WTC11 (cell line): ENCODE measurements at regions not wholly inside any gene's neighbourhood (a gene's known extent, or its start where the extent isn't known, plus 50 kb on each side); places are given as distances from the start of the nearest gene placed in this dataset.
"Not testable (repeated sequence)": the region's sequence is repeated elsewhere in the genome, so short reads cannot be mapped to it uniquely, and the experiment has no call there.

ENCODE experiments used
- ATAC-seq: fragments of 200-7000 bp; cut with Tn5 transposase; 2 replicates; pipeline ENCODE4 v1.10.0; 2021; ENCODE audit warnings: mild to moderate bottlenecking, moderate library complexity
- CTCF ChIA-PET: fragments of 300-600 bp; sonication (Branson Sonifier 250); formaldehyde crosslinking; loops from one replicate; lab custom pipeline; 2021; ENCODE audit warnings: antibody characterized with exemption; lab: Charles Lee
- POLR2A ChIA-PET: fragments of 350-600 bp; sonication (Branson Sonifier 250); formaldehyde crosslinking; loops from one replicate; lab custom pipeline; 2021; ENCODE audit warnings: antibody characterized with exemption; lab: Charles Lee
- DNase-seq: peaks from one replicate; pipeline ENCODE4 v3.0.0; 2021; ENCODE audit warnings: low spot score
- H3K27ac Mint-ChIP-seq: 2 replicates; pipeline ENCODE4 v1.8.0; 2021; ENCODE audit warnings: mixed read lengths
- H3K27me3 Mint-ChIP-seq: 2 replicates; pipeline ENCODE4 v1.8.0; 2021; ENCODE audit warnings: low read depth, mild to moderate bottlenecking, moderate library complexity, mixed read lengths
- H3K36me3 Mint-ChIP-seq: 2 replicates; pipeline ENCODE4 v1.8.0; 2021; ENCODE audit warnings: mixed read lengths
- H3K4me1 Mint-ChIP-seq: 2 replicates; pipeline ENCODE4 v1.8.0; 2022; ENCODE audit warnings: mixed read lengths
- H3K4me3 Mint-ChIP-seq: 2 replicates; pipeline ENCODE4 v1.8.0; 2021; ENCODE audit warnings: mild to moderate bottlenecking, moderate library complexity, mixed read lengths
- H3K9me3 Mint-ChIP-seq: 2 replicates; pipeline ENCODE4 v1.8.0; 2021; ENCODE audit warnings: mixed read lengths
- FOXK1 ChIP-seq: sonication (generic); formaldehyde crosslinking; IDR thresholded peaks from 2 replicates; pipeline ENCODE4 v1.8.0; 2022; ENCODE audit warnings: mild to moderate bottlenecking, moderate library complexity, missing genetic modification reagents
- GABPB1 ChIP-seq: sonication (generic); formaldehyde crosslinking; IDR thresholded peaks from 2 replicates; pipeline ENCODE4 v1.8.1; 2023; ENCODE audit warnings: mild to moderate bottlenecking, missing genetic modification reagents
- MAX ChIP-seq: sonication (generic); formaldehyde crosslinking; IDR thresholded peaks from 2 replicates; pipeline ENCODE4 v1.8.0; 2022; ENCODE audit warnings: mild to moderate bottlenecking, missing genetic modification reagents
- NFYB ChIP-seq: sonication (generic); formaldehyde crosslinking; conservative IDR thresholded peaks from 2 replicates; pipeline ENCODE4 v1.8.0; 2022; ENCODE audit warnings: low read depth, missing genetic modification reagents
- SP1 ChIP-seq: sonication (generic); formaldehyde crosslinking; conservative IDR thresholded peaks from 2 replicates; pipeline ENCODE4 v1.8.1; 2022; ENCODE audit warnings: missing genetic modification reagents
- USF1 ChIP-seq: sonication (generic); formaldehyde crosslinking; IDR thresholded peaks from 2 replicates; pipeline ENCODE4 v1.8.0; 2022; ENCODE audit warnings: mild to moderate bottlenecking, missing genetic modification reagents
- USF2 ChIP-seq: sonication (generic); formaldehyde crosslinking; IDR thresholded peaks from 2 replicates; pipeline ENCODE4 v1.8.1; 2023; ENCODE audit warnings: mild to moderate bottlenecking, missing genetic modification reagents, moderate library complexity
- ZBTB43 ChIP-seq: sonication (generic); formaldehyde crosslinking; IDR thresholded peaks from 2 replicates; pipeline ENCODE4 v1.8.1; 2023; ENCODE audit warnings: mild to moderate bottlenecking, missing genetic modification reagents
- ZNF263 ChIP-seq: sonication (generic); formaldehyde crosslinking; IDR thresholded peaks from 2 replicates; pipeline ENCODE4 v1.8.1; 2022; ENCODE audit warnings: low read depth, mild to moderate bottlenecking, moderate library complexity, missing genetic modification reagents

- not testable (repeated sequence) for DNase-seq, H3K36me3 Mint-ChIP-seq, H3K4me1 Mint-ChIP-seq, ATAC-seq, H3K27me3 Mint-ChIP-seq, H3K27ac Mint-ChIP-seq, H3K9me3 Mint-ChIP-seq, H3K4me3 Mint-ChIP-seq
- ChIA-PET POLR2A (interaction anchor here (0.6 kb wide), 1 partner anchor 72 kb away, joined by 5 read pairs; no protein-coding TSS in a partner anchor), CTCF (interaction anchor here (0.6 kb wide), 1 partner anchor 171 kb away, joined by 3 read pairs; no protein-coding TSS in a partner anchor)
These were observed 72.7 kb upstream of the NPIPB12 start for GRCh38 chr16:29578898-29579297.

GRCh38 chr16:29581764-29582163, 75.6 kb upstream of the NPIPB12 start:
- CTCF ChIA-PET, H3K9me3 Mint-ChIP-seq, H3K27me3 Mint-ChIP-seq, ATAC-seq, DNase-seq, H3K4me1 Mint-ChIP-seq, H3K36me3 Mint-ChIP-seq, H3K27ac Mint-ChIP-seq, H3K4me3 Mint-ChIP-seq, POLR2A ChIA-PET: not testable (repeated sequence)

GRCh38 chr16:29591919-29592318, 71.1 kb upstream of the SPN start:
- ATAC-seq, POLR2A ChIA-PET, H3K36me3 Mint-ChIP-seq, H3K4me3 Mint-ChIP-seq, H3K27ac Mint-ChIP-seq, DNase-seq, H3K27me3 Mint-ChIP-seq, H3K9me3 Mint-ChIP-seq, CTCF ChIA-PET, H3K4me1 Mint-ChIP-seq: not testable (repeated sequence)

- not testable (repeated sequence) for DNase-seq, H3K9me3 Mint-ChIP-seq, H3K36me3 Mint-ChIP-seq, H3K4me1 Mint-ChIP-seq, H3K27me3 Mint-ChIP-seq
- ChIA-PET POLR2A (interaction anchor here (1.0 kb wide), 1 partner anchor 85 kb away, joined by 5 read pairs; no protein-coding TSS in a partner anchor), CTCF (interaction anchor here (1.0 kb wide), 1 partner anchor 85 kb away, joined by 3 read pairs; no protein-coding TSS in a partner anchor)
- Mint-ChIP-seq H3K27ac (peak overlapping the region; percentile 97), H3K4me3 (peak overlapping the region; percentile 91)
- peak; percentile 67 for ATAC-seq
These were observed 68.7 kb upstream of the SPN start for GRCh38 chr16:29594269-29594925.

GRCh38 chr16:29594926-29595838, 67.9 kb upstream of the SPN start:
- POLR2A ChIA-PET = interaction anchor here (1.0 kb wide), 1 partner anchor 85 kb away, joined by 5 read pairs; no protein-coding TSS in a partner anchor
- not testable (repeated sequence) for H3K27me3 Mint-ChIP-seq, H3K4me1 Mint-ChIP-seq, H3K36me3 Mint-ChIP-seq, H3K9me3 Mint-ChIP-seq
- DNase-seq = peak; percentile 88
- TF ChIP-seq ZBTB43 (CRISPR knock-in tag) (0 out of 2 replicates have a peak, but pooled peaks have one; percentile 46), ZNF263 (peak; percentile 95), MAX (CRISPR knock-in tag) (peak; percentile 56; the same call in 1 of the 2 replicates), GABPB1 (CRISPR knock-in tag) (peak; percentile 60), USF1 (peak; percentile 76), SP1 (CRISPR knock-in tag) (peak; percentile 71; the same call in 1 of the 2 replicates), FOXK1 (CRISPR knock-in tag) (0 out of 2 replicates have a peak, but pooled peaks have one; percentile 41), NFYB (peak; percentile 38; the same call in 1 of the 2 replicates), USF2 (CRISPR knock-in tag) (peak; percentile 70)
- Mint-ChIP-seq H3K4me3 (peak overlapping the region; percentile 75), H3K27ac (peak overlapping the region; percentile 97)
- CTCF ChIA-PET = interaction anchor here (0.6 to 1.0 kb wide), 2 partner anchors 84 to 210 kb away, joined by 3 read pairs; no protein-coding TSS in a partner anchor
- ATAC-seq = peak; percentile 92

GRCh38 chr16:29597030-29597429, 66.0 kb upstream of the SPN start:
- H3K9me3 Mint-ChIP-seq, CTCF ChIA-PET, DNase-seq, H3K36me3 Mint-ChIP-seq, ATAC-seq, H3K4me3 Mint-ChIP-seq, POLR2A ChIA-PET, H3K27me3 Mint-ChIP-seq, H3K27ac Mint-ChIP-seq: not testable (repeated sequence)
- H3K4me1 Mint-ChIP-seq = peaks cover 11% of the 10 kb centered on the region

- H3K4me3 Mint-ChIP-seq, DNase-seq, H3K27me3 Mint-ChIP-seq, H3K9me3 Mint-ChIP-seq, ATAC-seq, H3K27ac Mint-ChIP-seq, POLR2A ChIA-PET, H3K36me3 Mint-ChIP-seq: not testable (repeated sequence)
- H3K4me1 Mint-ChIP-seq = peaks cover 24% of the 10 kb centered on the region
- CTCF ChIA-PET = interaction anchor here (0.7 kb wide), 1 partner anchor 331 kb away, joined by 3 read pairs; no protein-coding TSS in a partner anchor
These were observed 62.7 kb upstream of the SPN start for GRCh38 chr16:29600111-29601000.
